ENCODE measurements at regions not wholly inside any gene's neighbourhood (a gene's known extent, or its start where the extent isn't known, plus 50 kb on each side); places are given as distances from the start of the nearest gene placed in this dataset.

- Histone ChIP-seq H3K9me3 (no peaks in the 10 kb centered on the region), H3K36me3 (no peaks in the 10 kb centered on the region), H3K4me3 (ENCODE audit: low read depth in 1 of 2, low read length in 1 of 2) (no peak overlapping the region), H3K4me1 (ENCODE audit: control insufficient read depth in 1 of 2, insufficient read depth in 1 of 2, low read depth in 1 of 2, low read length in 1 of 2) (no peaks in the 10 kb centered on the region), H3K27me3 (no peaks in the 10 kb centered on the region), H3K27ac (no peak overlapping the region)
- TF ChIP-seq CTCF (IDR thresholded peaks at IDR 0.05), result no peak
These were observed 68.1 kb upstream of the GRXCR1 start for GRCh38 chr4:42824278-42824977.

GRCh38 chr4:42821230-42821629 lies 71.3 kb upstream of the GRXCR1 start:
- Histone ChIP-seq H3K36me3 (no peaks in the 10 kb centered on the region), H3K9me3 (no peaks in the 10 kb centered on the region), H3K27me3 (peaks cover 3% of the 10 kb centered on the region), H3K4me3 (ENCODE audit: low read depth in 1 of 2, low read length in 1 of 2) (no peak overlapping the region), H3K4me1 (ENCODE audit: control insufficient read depth in 1 of 2, insufficient read depth in 1 of 2, low read depth in 1 of 2, low read length in 1 of 2) (no peaks in the 10 kb centered on the region), H3K27ac (no peak overlapping the region)
- TF ChIP-seq CTCF (IDR thresholded peaks at IDR 0.05), result no peak

- Histone ChIP-seq H3K9me3 (no peaks in the 10 kb centered on the region), H3K4me3 (ENCODE audit: low read depth in 1 of 2, low read length in 1 of 2) (no peak overlapping the region), H3K4me1 (ENCODE audit: control insufficient read depth in 1 of 2, insufficient read depth in 1 of 2, low read depth in 1 of 2, low read length in 1 of 2) (no peaks in the 10 kb centered on the region), H3K27ac (no peak overlapping the region), H3K27me3 (peaks cover 3% of the 10 kb centered on the region), H3K36me3 (no peaks in the 10 kb centered on the region)
- TF ChIP-seq CTCF (IDR thresholded peaks at IDR 0.05), result no peak
These were observed 72.5 kb upstream of the GRXCR1 start for GRCh38 chr4:42819863-42820514.

GRCh38 chr4:42817913-42818312 lies 74.6 kb upstream of the GRXCR1 start:
- no peak overlapping the region for H3K27ac ChIP-seq
- no peaks in the 10 kb centered on the region for H3K4me1 ChIP-seq (ENCODE audit: control insufficient read depth in 1 of 2, insufficient read depth in 1 of 2, low read depth in 1 of 2, low read length in 1 of 2)
- no peak overlapping the region for H3K4me3 ChIP-seq (ENCODE audit: low read depth in 1 of 2, low read length in 1 of 2)
- no peaks in the 10 kb centered on the region for H3K9me3 ChIP-seq
- peaks cover 3% of the 10 kb centered on the region for H3K27me3 ChIP-seq
- no peaks in the 10 kb centered on the region for H3K36me3 ChIP-seq
- TF ChIP-seq CTCF (IDR thresholded peaks at IDR 0.05), result no peak

- no peaks in the 10 kb centered on the region for H3K36me3 ChIP-seq
- TF ChIP-seq CTCF (IDR thresholded peaks at IDR 0.05), result no peak
- no peaks in the 10 kb centered on the region for H3K4me1 ChIP-seq (ENCODE audit: control insufficient read depth in 1 of 2, insufficient read depth in 1 of 2, low read depth in 1 of 2, low read length in 1 of 2)
- no peak overlapping the region for H3K27ac ChIP-seq
- no peak overlapping the region for H3K4me3 ChIP-seq (ENCODE audit: low read depth in 1 of 2, low read length in 1 of 2)
- no peaks in the 10 kb centered on the region for H3K9me3 ChIP-seq
- peaks cover 3% of the 10 kb centered on the region for H3K27me3 ChIP-seq
These were observed 75.6 kb upstream of the GRXCR1 start for GRCh38 chr4:42816880-42817400.
